Activated CD4-positive, alpha-beta T cell treated with anti-CD3 and anti-CD28 coated beads for 48 hours (primary cell): ENCODE measurements at regions not wholly inside any gene's neighbourhood (a gene's known extent, or its start where the extent isn't known, plus 50 kb on each side); places are given as distances from the start of the nearest gene placed in this dataset.

Experiments used
- DNase-seq: peaks from one replicate; pipeline ENCODE4 v3.0.0-alpha.2; 2020

DNA sequence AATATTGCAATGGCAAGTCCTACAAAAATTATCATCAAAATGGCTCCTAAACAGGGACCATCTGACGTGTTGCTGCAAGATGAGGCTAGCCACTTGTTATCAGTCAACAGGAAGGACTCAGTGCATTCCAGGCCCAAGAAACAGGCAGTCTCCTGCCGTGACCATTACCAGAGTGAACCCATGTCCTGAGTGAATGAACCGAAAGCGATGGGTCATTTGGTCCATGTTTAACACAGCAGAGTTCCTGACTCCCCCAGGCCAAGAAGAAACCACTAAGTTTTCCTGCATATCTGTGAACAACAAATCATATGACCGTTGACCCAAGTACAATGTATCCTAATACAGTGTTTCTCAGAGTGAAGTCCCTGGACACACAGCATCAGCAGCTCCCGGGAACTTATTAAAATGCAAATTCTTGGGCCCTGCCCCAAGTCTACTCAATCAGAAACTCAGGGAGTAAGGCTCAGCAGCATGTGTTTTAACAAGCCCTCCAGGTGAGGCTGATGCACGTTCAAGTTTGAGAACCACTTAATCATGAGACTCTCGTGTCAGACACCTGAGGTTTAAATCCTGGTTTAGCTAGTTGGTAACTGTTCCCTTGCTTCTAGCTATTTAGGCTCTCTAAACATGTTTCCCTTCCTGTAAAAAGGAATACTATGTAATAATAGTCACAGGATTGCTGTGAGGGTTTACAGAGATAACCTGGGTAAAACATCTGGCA lies 429.4 kb upstream of the MAF start:
- DNase-seq, result no peak

DNA sequence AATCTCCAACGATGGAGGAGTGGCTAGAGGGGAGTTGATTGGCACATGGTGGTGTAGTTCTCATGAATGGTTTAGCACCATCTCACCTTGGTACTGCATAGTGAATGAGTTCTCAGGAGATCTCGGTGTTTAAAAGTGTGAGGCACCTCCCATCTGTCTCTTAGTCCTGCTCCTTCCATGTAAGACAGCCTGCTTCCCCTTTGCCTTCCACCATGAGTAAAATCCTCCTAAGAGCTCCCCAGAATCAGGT lies 428.8 kb upstream of the MAF start:
- no peak for DNase-seq

DNA sequence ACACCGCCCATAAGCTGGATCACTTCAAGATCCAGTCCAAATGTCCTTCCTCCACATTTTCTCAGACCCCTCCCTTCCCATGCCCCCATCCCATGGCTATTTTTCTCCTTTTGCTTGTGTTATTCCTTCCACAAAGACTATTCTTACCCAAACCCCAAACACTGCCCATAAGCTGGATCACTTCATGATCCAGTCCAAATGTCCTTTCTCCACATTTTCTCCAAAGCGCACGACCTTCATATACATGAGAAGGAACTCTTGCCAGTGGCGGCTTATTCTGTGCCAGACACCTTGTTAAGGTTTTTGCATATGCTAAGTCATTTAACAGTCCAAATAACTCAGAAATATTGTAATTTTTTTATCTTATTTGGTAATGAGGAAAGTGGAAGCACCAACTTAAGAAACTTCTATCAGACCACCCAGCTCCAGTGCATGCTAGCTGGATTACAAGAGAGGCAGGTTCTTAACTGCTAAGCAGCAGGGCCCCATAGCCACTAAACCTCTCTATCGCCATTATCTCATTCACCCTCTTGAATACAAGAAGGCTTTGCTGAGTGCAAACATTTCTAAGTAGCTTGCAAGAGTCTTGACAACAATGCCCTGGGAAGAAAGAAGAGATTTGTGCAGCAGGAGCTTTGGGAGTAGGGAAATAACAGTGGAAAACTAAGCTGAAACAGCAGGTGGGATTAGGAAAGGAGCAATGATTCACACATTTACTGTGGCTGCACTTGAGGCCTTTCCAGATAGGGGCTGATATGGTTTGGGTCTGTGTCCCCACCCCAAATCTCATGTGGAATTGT lies 428.2 kb upstream of the MAF start:
- no peak for DNase-seq

DNA sequence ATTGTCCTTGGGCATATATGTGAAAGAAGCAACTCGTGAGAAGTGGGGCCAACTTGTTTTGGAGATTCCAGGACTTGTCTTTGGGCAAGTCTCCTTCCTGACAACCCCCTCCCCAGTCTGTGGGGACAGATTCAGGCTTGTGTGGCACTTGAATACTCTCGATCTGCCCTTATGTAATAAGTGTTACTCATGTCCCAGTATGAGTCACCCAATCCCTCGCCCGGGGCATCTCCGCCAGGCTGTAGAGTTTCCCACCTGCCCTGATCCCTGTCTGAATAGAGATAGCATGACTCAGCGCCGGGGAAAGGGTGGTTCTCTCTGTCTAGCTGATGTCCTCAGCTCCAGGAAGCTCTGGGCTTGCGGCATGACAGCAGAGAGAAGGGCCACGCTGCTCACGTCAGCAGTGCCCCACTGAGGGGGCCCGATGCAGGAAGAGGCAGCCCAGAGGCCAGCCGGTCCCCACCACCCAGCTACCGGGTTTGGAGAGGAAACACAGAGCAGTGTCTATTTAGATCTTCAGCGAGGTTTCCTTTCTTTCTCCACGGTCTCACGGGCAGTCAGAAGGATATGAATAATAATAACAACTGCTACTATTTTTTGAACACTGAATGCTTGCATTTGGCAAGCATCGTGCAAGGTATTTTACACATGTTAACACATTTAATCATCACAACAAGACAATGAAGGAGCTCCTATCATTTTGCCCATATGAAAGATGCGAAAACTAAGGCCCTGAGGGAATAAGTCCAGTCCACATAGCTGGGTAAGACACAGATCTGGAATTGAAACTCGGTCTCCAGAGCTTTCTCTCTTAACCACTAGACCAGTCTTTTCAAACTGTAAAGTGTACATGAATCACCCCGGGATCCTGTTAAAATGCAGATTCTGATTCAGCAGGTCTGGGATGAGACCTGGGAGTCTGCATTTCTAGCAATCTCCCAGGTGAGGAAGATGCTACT lies 426.7 kb upstream of the MAF start:
- peak; percentile 70 for DNase-seq

DNA sequence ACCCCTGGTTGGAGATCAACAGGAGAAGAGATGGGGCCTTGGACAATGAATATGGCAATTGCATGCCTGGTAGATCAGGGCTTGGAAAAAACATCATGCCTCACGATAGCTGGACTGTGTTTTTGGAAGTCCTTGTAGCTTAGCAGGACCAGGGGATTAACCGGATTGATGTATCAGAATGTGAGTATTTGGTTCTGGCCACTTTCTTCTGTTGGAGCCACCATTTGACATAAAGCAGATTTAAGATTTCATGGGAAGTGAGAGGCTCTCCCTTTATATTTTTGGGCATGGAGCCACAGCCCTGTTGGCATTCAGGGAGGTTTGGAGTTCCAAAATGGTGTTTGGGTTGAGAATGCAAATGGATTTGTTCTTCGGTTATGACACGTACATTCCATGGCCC lies 424.7 kb upstream of the MAF start:
- no peak for DNase-seq

DNA sequence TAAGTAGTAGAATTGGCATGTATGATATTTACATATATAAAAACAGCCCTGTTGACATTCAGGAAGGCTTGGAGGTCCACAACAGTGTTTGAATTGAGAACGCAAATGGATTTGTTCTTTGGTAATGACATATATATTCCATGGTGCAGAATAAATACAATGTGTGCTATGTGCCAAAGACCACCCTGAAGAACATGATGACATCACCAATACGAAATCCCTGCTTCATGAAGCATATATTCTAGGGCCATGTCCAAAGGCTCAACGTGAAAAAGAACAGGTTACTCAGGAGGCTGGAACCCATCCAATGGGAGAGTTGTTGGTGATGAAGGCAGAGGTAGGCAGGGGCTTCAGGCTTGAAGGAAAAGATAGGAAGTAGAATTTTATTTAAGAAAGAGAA lies 423.9 kb upstream of the MAF start:
- DNase-seq, result no peak

DNA sequence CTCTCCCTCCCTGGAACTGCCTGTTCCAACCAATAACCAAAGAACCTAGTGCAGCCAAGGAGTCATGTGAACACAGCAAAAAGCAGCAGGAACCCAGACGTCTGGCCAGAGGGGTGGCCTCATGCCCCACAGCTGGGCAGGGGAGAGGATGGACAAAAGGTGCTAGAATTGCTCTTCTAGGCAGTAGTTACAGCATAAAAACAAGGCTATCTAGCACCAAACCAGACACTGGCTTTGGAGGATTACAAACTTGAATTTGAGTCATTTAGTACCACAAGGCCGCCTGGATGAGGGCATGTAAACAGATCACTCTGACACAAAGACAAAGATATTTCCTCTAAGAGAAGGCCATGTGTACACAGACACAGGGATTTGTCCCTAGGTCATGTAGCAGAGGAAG lies 423.3 kb upstream of the MAF start:
- no peak for DNase-seq

DNA sequence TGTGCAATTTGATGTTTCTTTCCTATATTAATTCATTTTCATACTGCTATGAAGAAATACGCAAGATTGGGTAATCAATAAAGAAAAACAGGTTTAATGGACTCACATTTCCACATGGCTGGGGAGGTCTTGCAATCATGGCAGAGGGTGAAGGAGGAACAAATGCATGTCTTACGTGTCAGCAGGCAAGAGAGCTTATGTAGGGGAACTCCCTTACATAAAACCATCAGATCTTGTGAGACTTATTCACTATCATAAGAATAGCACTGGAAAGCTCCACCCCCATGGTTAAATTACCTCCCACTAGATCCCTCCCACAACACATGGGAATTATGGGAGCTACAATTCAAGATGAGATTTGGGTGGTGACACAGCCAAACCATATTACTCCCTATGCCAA lies 418.9 kb upstream of the MAF start:
- no peak for DNase-seq

DNA sequence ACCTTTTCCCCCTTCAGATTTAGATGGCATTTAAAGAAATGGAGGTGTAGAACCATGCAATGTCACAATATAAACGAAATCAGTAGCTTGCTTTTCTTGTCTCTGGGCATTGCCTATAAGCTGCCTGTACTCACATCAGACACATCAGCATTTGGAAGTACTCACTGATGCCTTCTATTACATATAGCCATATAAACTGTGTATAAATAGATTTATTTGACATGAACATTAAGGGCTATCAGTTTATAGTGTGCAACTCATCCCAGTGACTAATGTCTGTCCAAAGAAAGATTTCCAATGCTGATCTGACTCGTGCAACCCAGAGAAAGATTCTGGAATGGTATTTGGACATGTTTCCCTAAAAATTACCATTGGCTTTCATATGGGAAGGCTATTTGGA lies 417.9 kb upstream of the MAF start:
- DNase-seq, result no peak

DNA sequence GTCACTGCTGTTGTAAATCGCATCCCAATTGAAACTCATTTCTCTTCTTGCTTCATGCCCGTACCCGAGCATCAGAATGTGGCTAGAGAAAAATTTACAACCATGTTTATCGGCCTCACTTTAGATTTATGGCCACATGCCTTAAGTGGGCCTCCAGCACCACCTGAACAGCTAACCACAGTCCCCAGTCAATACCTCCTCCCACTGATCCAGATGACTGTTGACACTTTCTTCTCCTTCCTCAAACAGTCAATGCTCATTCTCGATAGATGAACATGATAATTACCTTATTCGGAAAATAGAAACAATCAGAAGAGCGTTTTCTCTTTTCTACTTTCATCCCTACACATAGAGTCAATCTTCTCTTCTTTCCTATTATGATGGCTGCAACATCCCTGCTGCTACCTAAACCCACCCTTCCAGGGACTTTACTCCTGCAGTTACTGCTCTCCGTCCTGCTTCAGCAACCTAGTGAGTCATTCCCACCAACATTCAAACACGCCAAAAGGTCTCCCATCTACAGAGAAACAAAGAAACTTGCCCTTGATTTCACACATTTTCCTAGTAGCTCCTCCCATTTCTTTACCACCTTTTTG lies 416.3 kb upstream of the MAF start:
- DNase-seq, result no peak

DNA sequence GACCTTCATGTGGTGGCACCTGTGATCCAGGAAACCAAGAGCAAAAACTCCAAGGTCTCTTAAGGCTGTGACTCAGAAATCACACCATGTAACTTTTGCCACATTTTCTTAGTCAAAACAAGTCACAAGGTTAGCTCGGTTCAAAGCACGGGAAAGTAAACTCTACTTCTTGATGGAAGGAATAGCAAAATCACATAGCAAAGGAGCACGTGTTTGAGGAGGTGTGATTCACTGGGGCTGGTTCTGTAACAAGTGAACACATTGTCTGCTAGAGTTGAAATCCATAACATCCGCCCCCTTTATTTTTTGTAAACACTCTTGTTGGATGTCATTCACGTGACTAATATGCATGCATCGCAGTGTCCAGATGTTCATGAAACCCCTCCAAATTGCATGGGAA lies 415.0 kb upstream of the MAF start:
- DNase-seq, result no peak

DNA sequence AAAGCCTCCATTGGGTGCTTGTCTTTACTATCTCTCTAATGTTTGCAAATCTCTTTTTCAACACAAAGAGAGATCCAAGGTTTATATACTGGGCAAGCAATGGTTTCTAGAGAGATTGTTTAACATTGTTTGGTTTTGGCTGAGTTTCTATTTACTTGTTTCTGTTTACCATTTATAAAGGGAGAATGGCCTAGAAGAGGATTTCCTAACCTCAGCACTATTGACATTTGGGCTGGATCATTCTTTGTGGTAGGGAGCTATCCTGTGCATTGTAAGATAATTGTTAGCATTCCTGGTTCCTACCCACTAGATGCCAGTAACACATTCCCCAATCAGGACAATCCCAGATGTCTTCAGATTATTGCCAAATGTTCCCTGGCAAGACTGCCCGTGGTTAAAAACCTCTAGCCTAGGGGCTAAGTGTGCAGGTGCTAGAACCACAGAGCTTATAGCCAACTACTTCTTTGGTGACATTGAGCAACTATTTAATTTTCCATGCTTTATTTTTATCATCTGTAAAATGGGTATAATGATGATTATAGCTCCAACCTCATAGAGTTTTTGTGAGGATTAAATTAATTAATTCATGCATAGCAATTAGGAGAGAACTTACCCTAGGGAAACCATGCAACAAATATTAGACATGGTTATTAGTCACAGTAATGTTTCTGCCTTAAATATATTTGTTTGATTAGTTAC lies 413.9 kb upstream of the MAF start:
- DNase-seq, result no peak

DNA sequence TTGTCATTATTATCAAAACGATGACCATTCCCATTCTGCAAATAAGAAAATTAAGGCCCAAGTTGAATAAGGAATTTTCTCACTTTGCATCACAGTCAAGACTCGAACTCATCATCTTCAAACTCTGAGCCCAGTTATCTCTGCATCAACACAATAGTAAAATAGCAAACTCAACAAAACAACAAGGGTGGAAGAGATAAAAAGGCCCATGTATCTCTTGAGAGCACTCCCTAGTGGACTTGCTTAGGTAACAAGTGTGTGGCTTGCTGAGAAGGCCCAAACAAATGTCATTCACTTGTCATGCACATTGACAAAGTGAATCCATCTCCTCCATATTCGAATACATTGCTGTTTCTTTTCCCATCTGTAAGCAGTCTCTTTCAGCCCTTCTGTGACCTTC lies 412.0 kb upstream of the MAF start:
- DNase-seq, result no peak

DNA sequence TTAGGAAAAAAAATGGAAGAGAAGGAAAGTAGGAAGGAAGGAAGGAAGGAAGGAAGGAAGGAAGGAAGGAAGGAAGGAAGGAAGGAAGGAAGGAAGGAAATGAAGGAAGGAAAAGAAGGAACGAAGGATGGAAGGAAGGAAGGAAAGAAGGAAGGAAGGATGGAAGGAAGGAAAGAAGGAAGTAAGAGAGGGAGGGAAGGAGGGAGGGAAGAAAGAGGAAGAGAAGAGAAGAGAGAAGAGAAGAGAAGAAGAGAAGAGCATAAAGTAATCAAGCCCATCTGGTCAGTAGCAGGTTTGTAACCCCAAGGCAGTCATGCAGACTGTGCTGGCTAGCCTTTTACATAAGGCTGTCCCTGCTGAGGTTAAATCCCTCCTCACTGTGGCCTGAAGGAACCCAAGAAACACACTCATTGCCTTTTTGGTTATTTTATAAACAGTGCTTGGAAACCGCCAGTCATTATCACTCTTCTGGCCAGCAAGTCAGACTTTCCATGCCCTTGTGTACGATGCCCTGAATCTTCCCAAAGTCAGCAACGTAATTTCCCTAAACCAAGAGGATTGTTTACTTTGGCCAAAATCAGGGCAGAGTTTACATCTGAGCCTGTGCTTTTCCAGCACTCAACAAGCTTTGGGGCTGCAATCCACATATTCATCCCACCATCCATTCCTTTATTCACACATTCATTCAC lies 409.6 kb upstream of the MAF start:
- no peak for DNase-seq

DNA sequence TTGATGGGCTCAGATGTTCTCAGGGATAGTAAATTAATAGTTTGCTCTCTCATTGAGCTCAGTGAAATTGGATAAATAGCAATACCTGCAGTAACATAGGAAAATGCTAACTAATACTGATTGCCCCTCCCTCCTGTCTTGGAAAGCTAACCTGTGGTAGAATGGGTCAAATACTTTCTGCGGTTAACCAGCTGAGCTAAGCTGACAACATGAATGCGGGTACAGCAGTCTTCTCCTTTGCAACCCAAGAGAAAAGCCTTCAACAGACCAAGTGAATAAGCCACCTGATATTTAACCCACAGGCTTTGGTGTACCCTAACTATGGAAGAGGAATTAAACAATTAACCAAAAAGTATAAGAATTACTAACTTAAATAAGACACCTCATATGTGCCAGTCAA lies 408.3 kb upstream of the MAF start:
- DNase-seq, result no peak

DNA sequence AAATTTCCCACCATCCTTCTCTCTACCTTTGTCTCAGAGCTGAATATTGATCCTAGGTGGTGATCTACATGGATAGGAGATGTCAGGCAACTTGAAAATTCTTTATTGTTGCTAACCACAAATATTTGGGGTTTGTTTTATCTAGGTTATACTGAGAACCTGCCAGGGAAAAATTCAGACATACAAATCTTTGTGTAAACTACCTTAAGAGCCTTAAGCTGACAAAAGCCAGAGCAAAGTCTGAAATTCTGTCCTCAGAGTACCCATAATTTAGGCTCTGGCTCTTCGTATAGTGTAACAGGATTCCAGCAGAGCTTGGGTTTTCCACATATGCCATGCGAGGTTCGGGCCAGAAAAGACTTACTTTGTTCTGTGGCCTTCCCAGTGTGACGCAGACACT lies 406.7 kb upstream of the MAF start:
- no peak for DNase-seq

DNA sequence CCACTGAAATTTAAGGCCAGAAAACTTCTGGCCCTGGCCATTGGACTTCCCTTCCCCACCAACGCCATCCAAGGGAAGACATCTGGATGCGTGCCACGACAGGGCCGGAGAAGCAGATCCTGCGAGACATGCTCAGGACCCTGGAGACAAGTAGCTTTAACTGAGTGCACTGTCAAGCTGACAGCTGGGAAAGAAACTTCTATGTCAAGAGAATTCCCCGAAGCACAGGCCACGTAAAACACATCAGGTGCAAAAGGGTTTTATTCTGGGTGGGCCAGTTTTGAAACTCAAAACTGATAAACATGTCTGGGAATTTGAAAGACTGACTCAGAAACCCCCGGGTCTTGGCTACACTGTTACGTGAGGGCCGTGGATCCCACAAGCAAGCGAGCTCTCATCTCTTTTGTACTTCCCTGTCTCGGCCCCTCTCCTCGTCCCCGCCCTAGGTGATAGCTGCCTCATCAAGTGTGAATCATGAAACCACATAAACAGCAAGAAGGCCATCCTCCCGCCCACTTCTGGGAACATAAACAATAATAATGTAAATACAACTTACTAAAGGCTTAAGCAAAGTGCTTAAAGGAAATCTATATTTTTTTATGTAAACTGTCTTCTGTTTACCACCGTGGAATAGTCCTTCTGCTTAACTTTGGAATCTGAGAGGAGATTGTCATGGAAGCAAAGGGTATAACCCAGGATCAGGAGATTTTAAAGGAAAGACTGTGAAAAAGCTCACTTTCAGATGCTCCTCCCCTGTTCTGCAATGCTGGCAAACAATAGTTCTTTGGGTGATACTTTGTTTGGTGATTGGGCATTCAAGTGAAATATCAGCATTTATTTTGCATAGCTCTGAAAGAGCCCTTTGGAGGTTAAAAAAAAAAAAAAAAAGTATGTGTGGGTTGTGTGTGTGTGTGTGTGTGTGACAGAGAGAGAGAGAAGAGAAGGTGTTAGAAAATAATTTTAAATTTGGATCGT lies 406.0 kb upstream of the MAF start:
- no peak for DNase-seq

DNA sequence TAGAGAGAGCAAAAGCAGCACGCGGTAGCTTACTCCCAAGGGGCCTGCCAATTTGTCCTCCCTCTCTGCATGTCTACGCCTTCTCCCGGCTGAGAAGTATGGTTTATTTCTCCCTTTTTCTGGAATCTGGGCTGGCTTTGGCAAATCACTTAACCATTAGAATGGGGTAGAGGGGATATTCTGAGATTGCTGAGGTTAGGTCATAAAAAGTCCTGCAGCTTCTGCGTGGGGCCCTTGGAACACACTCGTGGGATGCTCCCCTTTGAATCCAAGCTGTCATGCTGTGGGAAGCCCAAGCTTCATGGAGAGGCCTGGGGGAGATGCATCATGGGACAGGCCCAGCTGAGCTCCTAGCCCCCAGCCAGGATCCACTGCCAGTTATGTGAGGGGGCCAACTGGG lies 403.6 kb upstream of the MAF start:
- no peak for DNase-seq

DNA sequence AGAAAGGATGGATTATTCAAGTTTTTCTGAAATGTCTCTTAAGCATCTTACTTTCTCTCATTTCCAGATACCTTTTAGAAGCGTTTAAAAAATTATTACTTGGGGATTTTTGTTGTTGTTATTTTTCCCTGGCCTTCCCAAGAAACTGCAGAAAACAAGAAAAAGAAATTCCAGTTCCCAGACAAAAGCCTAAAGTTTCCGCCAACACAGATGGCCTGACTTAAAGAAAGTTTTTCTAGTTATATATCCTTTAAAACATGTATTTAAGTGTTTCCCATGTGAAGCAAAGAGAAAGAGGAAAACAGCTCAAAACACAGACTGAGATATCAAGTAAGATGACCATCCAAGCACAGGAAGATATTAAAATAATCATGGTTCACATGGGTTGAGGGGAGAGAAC lies 401.7 kb upstream of the MAF start:
- no peak for DNase-seq

DNA sequence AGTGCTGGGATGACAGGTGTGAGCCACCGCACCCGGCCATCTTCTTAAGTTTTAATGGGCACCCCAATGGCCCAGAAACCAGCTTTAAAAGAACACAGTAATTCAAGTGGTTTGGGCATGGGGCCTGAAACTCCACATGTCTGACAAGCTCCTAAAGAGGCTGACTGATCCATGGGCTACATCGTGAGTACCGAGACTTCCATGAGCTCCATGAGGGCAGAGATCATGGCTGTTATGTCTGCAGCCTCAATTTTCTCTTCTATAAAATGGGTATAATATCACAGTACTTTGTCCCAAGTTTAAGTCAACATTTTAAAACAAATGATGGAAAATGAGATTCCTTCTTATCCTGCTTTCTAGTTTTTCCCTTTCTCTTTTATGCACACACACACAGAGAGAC lies 397.6 kb upstream of the MAF start:
- no peak for DNase-seq

DNA sequence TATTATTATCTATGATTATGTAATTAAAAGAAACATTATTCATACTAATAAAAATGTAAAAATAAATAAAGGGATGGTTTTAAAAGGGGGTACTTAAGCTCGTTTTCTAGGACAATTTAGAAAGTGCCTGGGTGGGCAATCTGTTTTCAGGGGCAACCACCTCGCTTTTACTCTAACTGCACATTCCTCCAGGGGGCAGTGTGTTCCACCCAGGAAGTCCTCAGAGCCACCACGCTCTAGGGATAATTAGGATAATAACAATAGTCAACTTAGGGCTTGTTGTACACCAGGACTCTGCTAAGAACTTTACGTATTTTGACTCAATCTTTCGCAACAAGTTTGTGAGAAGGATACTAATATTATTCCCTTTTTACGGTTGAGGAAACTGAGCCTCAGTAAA lies 396.7 kb upstream of the MAF start:
- peak; percentile 9 for DNase-seq
